ENCODE measurements at regions not wholly inside any gene's neighbourhood (a gene's known extent, or its start where the extent isn't known, plus 50 kb on each side); places are given as distances from the start of the nearest gene placed in this dataset.

DNA sequence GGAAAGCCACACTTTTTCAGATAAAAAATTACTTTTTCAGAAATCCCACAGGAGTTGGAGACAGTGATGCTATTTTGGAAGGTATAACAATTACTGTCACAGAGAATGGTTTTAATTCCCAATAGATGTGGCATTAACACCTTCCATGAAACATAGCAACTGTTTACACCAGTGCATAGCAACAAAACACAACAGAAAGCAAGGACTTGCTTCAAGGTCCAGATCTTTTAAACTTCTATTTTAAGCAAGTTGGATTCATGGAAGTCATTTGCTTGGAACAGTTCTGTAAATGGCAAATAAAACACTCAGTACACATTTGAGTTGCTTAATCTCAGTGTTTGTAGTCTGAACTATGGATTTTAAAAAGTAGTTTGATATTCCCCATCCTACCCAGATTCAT is 385.9 kb upstream of the SPRY2 start:
- Histone ChIP-seq H3K36me3 (ENCODE audit: control insufficient read depth, insufficient read depth, low read length) (no peaks in the 10 kb centered on the region), H3K9ac (ENCODE audit: low read depth, low read length) (no peak overlapping the region), H3K4me1 (ENCODE audit: control insufficient read depth, insufficient read depth, low read length) (no peaks in the 10 kb centered on the region), H3K4me3 (ENCODE audit: low read depth, low read length) (no peak overlapping the region), H3K27me3 (ENCODE audit: control insufficient read depth, insufficient read depth, low read length) (no peaks in the 10 kb centered on the region), H3K9me3 (ENCODE audit: control insufficient read depth, insufficient read depth, low read length) (no peaks in the 10 kb centered on the region)

DNA sequence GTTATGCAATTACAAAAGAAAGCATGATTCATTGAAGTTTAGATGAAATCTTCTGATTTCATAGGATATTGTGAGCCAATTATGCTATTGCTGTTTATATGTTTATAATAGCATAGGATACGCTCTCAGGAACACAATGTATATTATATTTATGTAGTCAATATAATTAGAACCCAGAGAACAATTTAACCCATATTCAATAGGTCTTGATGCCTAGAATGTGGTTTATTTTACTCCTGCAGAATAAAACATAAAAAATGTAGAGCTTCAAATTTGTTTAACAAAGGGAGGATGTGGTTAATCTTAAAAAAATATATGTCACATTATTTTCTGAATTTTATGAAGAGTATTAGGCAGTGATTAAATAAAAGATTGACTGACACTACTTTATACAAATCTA is 380.8 kb upstream of the SPRY2 start:
- no peaks in the 10 kb centered on the region for H3K36me3 ChIP-seq (ENCODE audit: control insufficient read depth, insufficient read depth, low read length)
- no peaks in the 10 kb centered on the region for H3K4me1 ChIP-seq (ENCODE audit: control insufficient read depth, insufficient read depth, low read length)
- no peak overlapping the region for H3K4me3 ChIP-seq (ENCODE audit: low read depth, low read length)
- no peaks in the 10 kb centered on the region for H3K9me3 ChIP-seq (ENCODE audit: control insufficient read depth, insufficient read depth, low read length)
- no peaks in the 10 kb centered on the region for H3K27me3 ChIP-seq (ENCODE audit: control insufficient read depth, insufficient read depth, low read length)
- H3K9ac ChIP-seq (ENCODE audit: low read depth, low read length) = no peak overlapping the region

DNA sequence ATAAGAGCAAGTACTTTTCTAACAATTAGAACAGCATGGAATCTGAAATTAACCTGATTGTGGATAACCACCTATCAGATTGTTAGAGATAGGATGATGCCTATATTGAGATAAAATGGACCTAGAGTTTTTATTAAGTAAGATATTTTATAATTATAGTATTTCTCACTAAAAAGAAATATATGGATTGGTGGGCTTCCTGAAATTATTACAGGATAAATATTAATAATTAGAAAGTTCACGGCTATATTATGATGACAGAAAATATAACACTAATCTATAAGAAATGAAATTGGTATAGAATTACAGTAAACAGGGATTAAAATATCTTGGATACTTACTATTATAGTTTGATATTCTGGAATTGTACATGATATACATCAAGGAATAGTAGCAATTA is 378.0 kb upstream of the SPRY2 start:
- Histone ChIP-seq H3K4me1 (ENCODE audit: control insufficient read depth, insufficient read depth, low read length) (peaks cover 2% of the 10 kb centered on the region), H3K9ac (ENCODE audit: low read depth, low read length) (no peak overlapping the region), H3K36me3 (ENCODE audit: control insufficient read depth, insufficient read depth, low read length) (no peaks in the 10 kb centered on the region), H3K9me3 (ENCODE audit: control insufficient read depth, insufficient read depth, low read length) (no peaks in the 10 kb centered on the region), H3K27me3 (ENCODE audit: control insufficient read depth, insufficient read depth, low read length) (no peaks in the 10 kb centered on the region), H3K4me3 (ENCODE audit: low read depth, low read length) (no peak overlapping the region)

DNA sequence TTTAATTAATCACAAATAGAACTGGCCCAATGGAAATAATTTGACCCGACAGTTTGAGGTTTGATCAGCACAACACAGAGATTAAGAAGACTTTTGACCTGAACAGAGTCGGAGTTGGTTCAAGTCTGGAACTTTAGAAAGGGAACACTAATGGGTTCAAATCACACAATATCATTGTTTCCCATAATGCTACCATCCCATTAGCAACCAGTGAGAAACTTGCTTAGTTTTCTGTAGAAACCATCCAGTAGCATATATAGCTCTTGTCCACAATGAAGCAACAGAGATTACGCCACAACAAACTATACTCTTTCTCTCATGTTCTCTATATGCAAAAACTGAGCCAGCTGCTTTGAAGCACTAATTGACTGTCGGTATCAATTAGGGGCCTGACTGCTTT is 376.9 kb upstream of the SPRY2 start:
- Histone ChIP-seq H3K4me1 (ENCODE audit: control insufficient read depth, insufficient read depth, low read length) (peaks cover 2% of the 10 kb centered on the region), H3K4me3 (ENCODE audit: low read depth, low read length) (no peak overlapping the region), H3K27me3 (ENCODE audit: control insufficient read depth, insufficient read depth, low read length) (no peaks in the 10 kb centered on the region), H3K9ac (ENCODE audit: low read depth, low read length) (no peak overlapping the region), H3K9me3 (ENCODE audit: control insufficient read depth, insufficient read depth, low read length) (no peaks in the 10 kb centered on the region), H3K36me3 (ENCODE audit: control insufficient read depth, insufficient read depth, low read length) (no peaks in the 10 kb centered on the region)

DNA sequence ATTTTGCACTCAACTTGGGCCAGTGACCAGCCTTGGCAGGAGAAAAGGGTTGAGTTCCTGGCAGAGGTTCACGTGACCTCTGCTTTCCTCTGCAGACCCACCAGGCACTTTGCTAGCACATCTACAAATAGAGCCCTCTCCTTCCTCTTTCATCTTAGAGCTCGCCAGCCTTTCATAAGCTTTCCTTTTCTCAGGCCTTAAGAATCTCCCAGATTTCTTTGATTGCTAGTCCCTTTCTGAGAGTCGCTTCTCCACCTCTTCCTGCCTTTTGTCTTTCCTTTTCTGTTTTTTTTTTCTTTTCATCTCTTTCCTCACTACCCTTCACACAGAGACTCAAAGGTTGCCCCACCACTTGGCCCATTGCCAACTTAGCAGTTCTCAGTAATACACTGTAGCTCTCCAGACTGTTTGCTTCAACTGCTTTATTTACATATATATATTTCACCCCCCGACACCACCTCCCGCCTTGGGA is 375.7 kb upstream of the SPRY2 start:
- Histone ChIP-seq H3K9me3 (ENCODE audit: control insufficient read depth, insufficient read depth, low read length) (no peaks in the 10 kb centered on the region), H3K4me1 (ENCODE audit: control insufficient read depth, insufficient read depth, low read length) (peaks cover 2% of the 10 kb centered on the region), H3K27me3 (ENCODE audit: control insufficient read depth, insufficient read depth, low read length) (no peaks in the 10 kb centered on the region), H3K4me3 (ENCODE audit: low read depth, low read length) (no peak overlapping the region), H3K9ac (ENCODE audit: low read depth, low read length) (no peak overlapping the region), H3K36me3 (ENCODE audit: control insufficient read depth, insufficient read depth, low read length) (no peaks in the 10 kb centered on the region)

DNA sequence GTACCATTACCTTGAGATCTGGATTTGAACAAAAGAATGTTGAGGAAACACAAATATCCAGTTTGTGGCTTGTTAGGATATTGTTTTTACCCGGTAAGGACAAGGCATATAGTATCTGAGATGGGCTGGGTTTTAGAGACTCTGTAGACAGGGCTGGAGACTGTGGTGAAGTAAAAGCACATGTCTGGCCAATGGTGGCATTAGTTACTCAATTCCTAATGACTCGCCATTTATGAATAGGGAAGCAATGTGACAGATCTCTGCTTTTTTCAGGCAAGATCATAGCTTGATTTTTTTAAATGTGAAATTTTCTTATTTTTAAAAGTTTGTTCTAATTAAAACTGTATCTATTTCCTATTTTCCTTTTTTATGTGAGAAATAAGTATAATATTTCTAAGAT is 371.1 kb upstream of the SPRY2 start:
- peaks cover 3% of the 10 kb centered on the region for H3K36me3 ChIP-seq (ENCODE audit: control insufficient read depth, insufficient read depth, low read length)

DNA sequence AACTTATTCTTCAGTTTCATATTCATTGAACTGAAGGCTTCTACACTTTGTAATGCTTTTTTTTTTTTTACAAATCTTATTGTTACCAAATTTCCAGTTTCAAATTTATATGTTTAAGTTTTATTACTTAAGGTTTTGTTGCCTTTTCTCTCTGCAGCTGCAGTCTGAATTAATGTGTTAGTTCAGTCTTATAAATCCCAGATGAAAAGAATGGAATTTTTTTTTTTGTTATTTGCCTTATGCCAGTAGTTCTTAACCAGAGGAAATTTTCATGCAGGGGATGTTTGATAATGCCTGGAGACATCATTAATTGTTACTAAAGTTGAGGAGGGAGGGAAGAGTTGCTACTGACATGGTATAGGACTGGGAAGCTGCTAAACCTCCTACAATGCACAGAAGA is 367.9 kb upstream of the SPRY2 start:
- Histone ChIP-seq H3K4me3 (ENCODE audit: low read depth, low read length) (no peak overlapping the region), H3K9me3 (ENCODE audit: control insufficient read depth, insufficient read depth, low read length) (no peaks in the 10 kb centered on the region), H3K4me1 (ENCODE audit: control insufficient read depth, insufficient read depth, low read length) (no peaks in the 10 kb centered on the region), H3K27me3 (ENCODE audit: control insufficient read depth, insufficient read depth, low read length) (no peaks in the 10 kb centered on the region), H3K36me3 (ENCODE audit: control insufficient read depth, insufficient read depth, low read length) (peaks cover 3% of the 10 kb centered on the region), H3K9ac (ENCODE audit: low read depth, low read length) (no peak overlapping the region)

More for the DNA sequence above, 371.1 kb upstream of the SPRY2 start:
- Histone ChIP-seq H3K9me3 (ENCODE audit: control insufficient read depth, insufficient read depth, low read length) (no peaks in the 10 kb centered on the region), H3K4me1 (ENCODE audit: control insufficient read depth, insufficient read depth, low read length) (peaks cover 2% of the 10 kb centered on the region), H3K4me3 (ENCODE audit: low read depth, low read length) (no peak overlapping the region), H3K27me3 (ENCODE audit: control insufficient read depth, insufficient read depth, low read length) (no peaks in the 10 kb centered on the region), H3K9ac (ENCODE audit: low read depth, low read length) (no peak overlapping the region)

DNA sequence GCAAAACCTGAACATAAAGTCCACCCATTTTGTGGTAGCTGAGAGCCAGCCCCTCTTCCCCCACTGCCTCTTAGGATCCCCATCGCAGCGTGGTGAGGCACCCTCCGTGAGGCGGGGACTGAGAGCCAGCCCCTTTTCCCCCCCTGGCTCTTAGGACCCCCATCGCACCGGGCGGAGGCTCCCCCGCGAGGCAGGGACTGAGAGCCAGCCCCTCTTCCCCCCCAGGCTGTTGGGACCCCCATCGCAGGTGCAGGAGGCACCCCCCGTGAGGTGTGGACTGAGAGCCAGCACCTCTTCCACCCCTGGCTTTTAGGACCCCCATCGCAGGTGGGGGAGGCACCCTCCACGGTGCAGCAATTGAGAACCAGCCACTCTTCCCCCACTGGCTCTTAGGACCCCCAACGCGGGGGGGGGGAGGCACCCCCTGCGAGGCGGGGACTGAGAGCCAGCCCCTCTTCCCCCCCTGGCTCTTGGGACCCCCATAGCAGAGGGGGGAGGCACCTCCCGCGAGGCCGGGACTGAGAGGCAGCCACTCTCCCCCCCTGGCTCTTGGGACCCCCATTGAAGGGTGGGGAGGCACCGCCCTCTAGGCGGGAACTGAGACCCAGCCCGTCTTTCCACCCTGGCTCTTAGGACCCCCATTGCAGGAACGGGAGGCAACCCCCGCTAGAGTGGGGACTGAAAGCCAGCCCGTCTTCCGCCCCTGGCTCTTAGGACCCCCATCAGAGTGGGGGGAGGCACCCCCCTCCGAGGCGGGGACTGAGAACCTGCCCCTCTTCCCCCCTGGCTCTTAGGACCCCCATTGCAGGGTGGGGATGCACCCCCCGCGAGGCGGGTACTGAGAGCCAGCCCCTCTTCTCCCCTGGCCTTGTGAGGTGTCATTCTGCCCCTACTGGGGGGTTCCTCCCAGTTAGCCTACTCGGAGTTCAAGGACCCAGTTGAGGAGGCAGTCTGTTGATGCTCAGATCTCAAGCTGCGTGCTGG is 366.4 kb upstream of the SPRY2 start:
- no peaks in the 10 kb centered on the region for H3K4me1 ChIP-seq (ENCODE audit: control insufficient read depth, insufficient read depth, low read length)
- H3K4me3 ChIP-seq (ENCODE audit: low read depth, low read length) = no peak overlapping the region
- H3K27me3 ChIP-seq (ENCODE audit: control insufficient read depth, insufficient read depth, low read length) = no peaks in the 10 kb centered on the region
- H3K9me3 ChIP-seq (ENCODE audit: control insufficient read depth, insufficient read depth, low read length) = no peaks in the 10 kb centered on the region
- H3K9ac ChIP-seq (ENCODE audit: low read depth, low read length) = no peak overlapping the region
- H3K36me3 ChIP-seq (ENCODE audit: control insufficient read depth, insufficient read depth, low read length) = peaks cover 3% of the 10 kb centered on the region

DNA sequence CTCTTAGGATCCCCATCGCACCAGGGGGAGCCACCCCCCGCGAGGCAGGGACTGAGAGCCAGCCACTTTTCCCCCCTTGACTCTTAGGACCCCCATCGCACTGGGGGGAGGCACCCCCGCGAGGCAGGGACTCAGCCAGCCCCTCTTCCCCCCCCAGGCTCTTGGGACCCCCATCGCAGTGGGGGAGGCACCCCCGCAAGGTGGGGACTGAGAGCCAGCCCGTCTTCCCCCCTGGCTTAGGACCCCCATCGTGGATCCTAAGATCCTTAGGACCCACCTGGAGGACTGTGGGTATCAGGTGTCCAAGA is 365.2 kb upstream of the SPRY2 start:
- no peak overlapping the region for H3K4me3 ChIP-seq (ENCODE audit: low read depth, low read length)
- no peaks in the 10 kb centered on the region for H3K27me3 ChIP-seq (ENCODE audit: control insufficient read depth, insufficient read depth, low read length)
- H3K9ac ChIP-seq (ENCODE audit: low read depth, low read length) = no peak overlapping the region
- H3K4me1 ChIP-seq (ENCODE audit: control insufficient read depth, insufficient read depth, low read length) = no peaks in the 10 kb centered on the region
- H3K36me3 ChIP-seq (ENCODE audit: control insufficient read depth, insufficient read depth, low read length) = peaks cover 3% of the 10 kb centered on the region
- H3K9me3 ChIP-seq (ENCODE audit: control insufficient read depth, insufficient read depth, low read length) = no peaks in the 10 kb centered on the region

DNA sequence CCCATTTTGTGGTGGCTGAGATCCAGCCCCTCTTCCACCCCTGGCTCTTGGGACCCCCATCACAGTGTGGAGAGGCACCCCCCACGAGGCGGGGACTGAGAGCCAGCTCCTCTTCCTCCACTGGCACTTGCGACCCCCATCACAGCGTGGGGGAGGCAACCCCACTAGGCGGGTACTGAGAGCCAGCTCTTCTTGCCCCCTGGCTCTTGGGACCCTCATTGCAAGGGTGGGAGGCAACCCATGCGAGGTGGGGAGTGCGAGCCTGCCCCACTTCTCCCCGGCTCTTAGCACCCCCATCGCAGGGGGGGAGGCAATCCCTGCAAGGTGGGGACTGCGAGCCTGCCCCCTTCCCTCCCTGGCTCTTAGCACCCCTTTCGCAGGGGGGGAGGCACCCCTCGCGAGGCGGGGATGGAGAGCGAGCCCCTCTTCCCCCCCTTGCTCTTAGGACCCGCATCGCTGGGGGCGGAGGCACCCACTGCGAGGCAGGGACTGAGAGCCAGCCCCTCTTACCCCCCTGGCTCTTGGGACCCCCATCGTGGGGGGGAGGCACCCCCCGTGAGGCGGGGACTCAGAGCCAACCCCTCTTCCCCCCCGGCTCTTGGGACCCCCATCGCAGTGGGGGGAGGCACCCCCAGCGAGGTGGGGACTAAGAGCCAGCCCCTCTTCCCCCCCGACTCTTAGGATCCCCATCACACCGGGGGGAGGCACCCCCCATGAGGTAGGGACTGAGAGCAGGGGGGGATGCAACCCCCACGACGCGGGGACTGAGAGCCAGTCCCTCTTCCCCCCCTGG is 364.6 kb upstream of the SPRY2 start:
- no peak overlapping the region for H3K9ac ChIP-seq (ENCODE audit: low read depth, low read length)
- no peaks in the 10 kb centered on the region for H3K9me3 ChIP-seq (ENCODE audit: control insufficient read depth, insufficient read depth, low read length)
- no peaks in the 10 kb centered on the region for H3K4me1 ChIP-seq (ENCODE audit: control insufficient read depth, insufficient read depth, low read length)
- no peaks in the 10 kb centered on the region for H3K27me3 ChIP-seq (ENCODE audit: control insufficient read depth, insufficient read depth, low read length)
- H3K36me3 ChIP-seq (ENCODE audit: control insufficient read depth, insufficient read depth, low read length) = peaks cover 3% of the 10 kb centered on the region
- no peak overlapping the region for H3K4me3 ChIP-seq (ENCODE audit: low read depth, low read length)

DNA sequence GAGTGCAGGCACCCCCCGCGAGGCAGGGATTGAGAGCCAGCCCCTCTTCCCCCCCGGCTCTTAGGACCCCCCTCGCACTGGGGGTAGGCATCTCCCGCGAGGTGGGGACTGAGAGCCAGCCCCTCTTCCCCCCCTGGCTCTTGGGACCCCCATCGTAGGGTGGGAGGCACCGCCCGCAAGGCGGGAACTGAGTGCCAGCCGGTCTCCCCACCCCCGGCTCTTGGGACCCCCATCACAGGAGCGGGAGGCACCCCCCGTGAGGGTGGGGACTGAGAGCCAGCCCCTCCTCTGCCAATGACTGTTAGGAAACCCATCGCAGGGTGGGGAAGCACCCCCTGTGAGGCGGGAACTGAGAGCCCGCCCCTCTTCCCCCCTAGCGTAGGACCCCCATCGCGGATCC is 363.4 kb upstream of the SPRY2 start:
- H3K4me3 ChIP-seq (ENCODE audit: low read depth, low read length) = no peak overlapping the region

DNA sequence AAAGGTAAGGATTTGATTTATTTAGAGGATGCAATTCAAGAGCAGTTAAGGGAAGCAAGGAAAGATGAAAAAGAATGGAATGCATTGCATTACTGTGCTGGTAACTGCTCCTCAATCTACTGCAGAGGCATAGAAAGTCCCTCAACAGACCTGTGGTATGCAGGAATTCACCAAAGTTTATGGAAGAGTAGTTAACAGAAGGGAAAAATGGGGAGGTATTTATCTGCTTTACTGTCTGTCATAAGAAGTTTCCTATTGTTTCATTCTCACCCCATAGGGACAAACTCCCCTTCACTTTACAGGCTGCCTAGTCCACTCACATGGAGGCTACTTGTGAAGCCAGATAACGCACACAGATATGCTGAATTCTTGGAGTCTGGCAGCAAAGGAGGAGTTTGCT is 354.9 kb upstream of the SPRY2 start:
- H3K9me3 ChIP-seq (ENCODE audit: control insufficient read depth, insufficient read depth, low read length) = no peaks in the 10 kb centered on the region
- no peak overlapping the region for H3K4me3 ChIP-seq (ENCODE audit: low read depth, low read length)
- H3K4me1 ChIP-seq (ENCODE audit: control insufficient read depth, insufficient read depth, low read length) = no peaks in the 10 kb centered on the region
- H3K36me3 ChIP-seq (ENCODE audit: control insufficient read depth, insufficient read depth, low read length) = no peaks in the 10 kb centered on the region
- H3K9ac ChIP-seq (ENCODE audit: low read depth, low read length) = no peak overlapping the region
- no peaks in the 10 kb centered on the region for H3K27me3 ChIP-seq (ENCODE audit: control insufficient read depth, insufficient read depth, low read length)

More for the DNA sequence above, 363.4 kb upstream of the SPRY2 start:
- Histone ChIP-seq H3K27me3 (ENCODE audit: control insufficient read depth, insufficient read depth, low read length) (no peaks in the 10 kb centered on the region), H3K36me3 (ENCODE audit: control insufficient read depth, insufficient read depth, low read length) (peaks cover 3% of the 10 kb centered on the region), H3K4me1 (ENCODE audit: control insufficient read depth, insufficient read depth, low read length) (no peaks in the 10 kb centered on the region), H3K9me3 (ENCODE audit: control insufficient read depth, insufficient read depth, low read length) (no peaks in the 10 kb centered on the region), H3K9ac (ENCODE audit: low read depth, low read length) (no peak overlapping the region)
